ENCODE measurements at regions not wholly inside any gene's neighbourhood (a gene's known extent, or its start where the extent isn't known, plus 50 kb on each side); places are given as distances from the start of the nearest gene placed in this dataset.

DNA sequence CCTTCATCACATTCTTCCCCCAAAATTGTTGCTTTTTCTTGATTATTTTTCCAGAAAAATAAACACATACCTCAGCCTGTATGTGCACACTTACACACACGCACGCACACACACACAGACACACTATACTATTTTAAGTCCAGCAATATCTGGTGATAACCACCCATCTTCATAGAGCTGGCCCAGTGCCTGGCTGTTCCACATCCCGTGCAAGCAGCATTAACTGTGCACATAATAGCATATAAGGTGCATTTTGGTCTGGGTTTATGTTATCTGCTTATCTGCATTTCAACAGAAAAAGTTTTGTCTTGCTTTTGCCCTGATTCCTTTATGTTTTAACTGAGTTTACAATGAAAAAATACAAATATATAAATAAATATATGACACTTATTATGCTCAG lies 143.1 kb upstream of the KLF6 start:
- H3K36me3 ChIP-seq (replicated peaks in 1 of 2; ENCODE audit: control extremely low read depth in 1 of 2, control insufficient read depth in 1 of 2, extremely low read depth in 1 of 2, insufficient read depth in 2 of 2, low read length in 1 of 2) = no peaks in the 10 kb centered on the region
- TF ChIP-seq EZH2 (IDR thresholded peaks at IDR 0.05; ENCODE audit: borderline replicate concordance, insufficient read depth, low read depth, low read length, poor library complexity, severe bottlenecking) (no peak), CTCF (IDR thresholded peaks at IDR 0.05) (no peak)
- no peaks in the 10 kb centered on the region for H3K4me1 Mint-ChIP-seq
- H3K4me1 ChIP-seq (ENCODE audit: control insufficient read depth in 2 of 2, insufficient read depth in 2 of 2, low read length in 2 of 2) = no peaks in the 10 kb centered on the region
- H3K9ac ChIP-seq (ENCODE audit: low read length) = no peak overlapping the region
- no peak overlapping the region for H3K4me3 ChIP-seq (ENCODE audit: control extremely low read depth in 1 of 5, extremely low read depth in 1 of 5, insufficient read depth in 1 of 5, low read depth in 2 of 5, low read length in 4 of 5)
- H3K79me2 ChIP-seq (ENCODE audit: control insufficient read depth, insufficient read depth, low read length) = no peaks in the 10 kb centered on the region
- POLR2A ChIA-PET = no interaction called here
- no peaks in the 10 kb centered on the region for H3K9me3 Mint-ChIP-seq (ENCODE audit: insufficient read depth)
- no peak overlapping the region for H2AFZ ChIP-seq (ENCODE audit: insufficient read depth, low read depth, low read length, poor library complexity, severe bottlenecking)
- no peak overlapping the region for H3K27ac ChIP-seq (ENCODE audit: low read length in 2 of 2)
- no peak overlapping the region for H3K4me3 Mint-ChIP-seq
- DNase-seq (no peak), ATAC-seq (ENCODE audit: low read depth) (no peak)
- intact Hi-C loops (cut with micrococcal nuclease) = no loop called here
- no peaks in the 10 kb centered on the region for H3K27me3 Mint-ChIP-seq
- no peak overlapping the region for H3K27ac Mint-ChIP-seq
- no peak overlapping the region for H3K4me2 ChIP-seq (replicated peaks; ENCODE audit: low read depth, low read length, poor library complexity, severe bottlenecking)
- CTCF ChIA-PET = no interaction called here
- no peaks in the 10 kb centered on the region for H3K9me3 ChIP-seq (ENCODE audit: control extremely low read depth in 1 of 3, control insufficient read depth in 2 of 3, insufficient read depth in 1 of 3, low read length in 2 of 3)
- 67% methylated on average over 2 of the region's 3 CpGs for WGBS (ENCODE audit: insufficient coverage)
- H3K27me3 ChIP-seq (replicated peaks in 1 of 4; ENCODE audit: control extremely low read depth in 1 of 4, control insufficient read depth in 3 of 4, insufficient read depth in 4 of 4, low read length in 3 of 4) = no peaks in the 10 kb centered on the region
- H4K20me1 ChIP-seq (ENCODE audit: control insufficient read depth, insufficient read depth, low read length, poor library complexity, severe bottlenecking) = no peaks in the 10 kb centered on the region

GRCh38 chr10:3926675-3927525 lies 141.9 kb upstream of the KLF6 start:
- Histone ChIP-seq H3K4me1 (ENCODE audit: control insufficient read depth in 2 of 2, insufficient read depth in 2 of 2, low read length in 2 of 2) (no peaks in the 10 kb centered on the region), H3K27me3 (replicated peaks in 1 of 4; ENCODE audit: control extremely low read depth in 1 of 4, control insufficient read depth in 3 of 4, insufficient read depth in 4 of 4, low read length in 3 of 4) (no peaks in the 10 kb centered on the region), H3K4me2 (replicated peaks; ENCODE audit: low read depth, low read length, poor library complexity, severe bottlenecking) (no peak overlapping the region), H3K36me3 (replicated peaks in 1 of 2; ENCODE audit: control extremely low read depth in 1 of 2, control insufficient read depth in 1 of 2, extremely low read depth in 1 of 2, insufficient read depth in 2 of 2, low read length in 1 of 2) (no peaks in the 10 kb centered on the region), H3K79me2 (ENCODE audit: control insufficient read depth, insufficient read depth, low read length) (no peaks in the 10 kb centered on the region), H3K9me3 (ENCODE audit: control extremely low read depth in 1 of 3, control insufficient read depth in 2 of 3, insufficient read depth in 1 of 3, low read length in 2 of 3) (no peaks in the 10 kb centered on the region), H3K4me3 (ENCODE audit: control extremely low read depth in 1 of 5, extremely low read depth in 1 of 5, insufficient read depth in 1 of 5, low read depth in 2 of 5, low read length in 4 of 5) (no peak overlapping the region), H3K27ac (ENCODE audit: low read length in 2 of 2) (no peak overlapping the region), H2AFZ (ENCODE audit: insufficient read depth, low read depth, low read length, poor library complexity, severe bottlenecking) (no peak overlapping the region), H3K9ac (ENCODE audit: low read length) (no peak overlapping the region), H4K20me1 (ENCODE audit: control insufficient read depth, insufficient read depth, low read length, poor library complexity, severe bottlenecking) (no peaks in the 10 kb centered on the region)
- intact Hi-C loops (cut with micrococcal nuclease) = no loop called here
- TF ChIP-seq EZH2 (IDR thresholded peaks at IDR 0.05; ENCODE audit: borderline replicate concordance, insufficient read depth, low read depth, low read length, poor library complexity, severe bottlenecking) = no peak
- TF ChIP-seq CTCF (IDR thresholded peaks at IDR 0.05) = no peak
- Mint-ChIP-seq H3K27ac (no peak overlapping the region), H3K4me3 (no peak overlapping the region), H3K27me3 (no peaks in the 10 kb centered on the region), H3K4me1 (no peaks in the 10 kb centered on the region), H3K9me3 (ENCODE audit: insufficient read depth) (no peaks in the 10 kb centered on the region)
- ChIA-PET CTCF (no interaction called here), POLR2A (no interaction called here)
- WGBS (ENCODE audit: insufficient coverage) = 75% methylated on average over 11 of the region's 18 CpGs
- ATAC-seq (ENCODE audit: low read depth) = no peak
- no peak for DNase-seq

Measured in B cell (primary cell).